AG20443 (cell line): ENCODE measurements at regions not wholly inside any gene's neighbourhood (a gene's known extent, or its start where the extent isn't known, plus 50 kb on each side); places are given as distances from the start of the nearest gene placed in this dataset.

Source experiments
- DNase-seq: peaks from one replicate; pipeline ENCODE4 v3.0.0; 2012; ENCODE audit warnings: low spot score, mixed read lengths

DNA sequence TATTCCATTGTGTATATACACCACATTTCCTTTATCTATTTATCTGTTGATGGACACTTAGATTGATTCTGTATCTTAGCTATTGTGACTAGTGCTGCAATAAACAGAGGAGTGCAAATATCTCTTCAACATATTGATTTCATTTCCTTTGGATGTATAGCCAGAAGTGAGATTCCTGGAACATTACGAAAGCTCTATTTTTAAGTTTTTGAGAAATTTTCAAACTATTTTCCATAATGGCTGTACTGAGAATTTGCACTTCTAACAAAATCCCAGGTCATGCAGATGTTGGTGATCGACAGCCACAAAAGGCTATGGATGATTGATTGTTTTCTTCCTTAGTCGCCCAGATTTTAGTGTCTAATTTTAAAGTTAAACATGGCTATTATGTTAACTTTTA lies 132.7 kb upstream of the MTAP start:
- no peak for DNase-seq

DNA sequence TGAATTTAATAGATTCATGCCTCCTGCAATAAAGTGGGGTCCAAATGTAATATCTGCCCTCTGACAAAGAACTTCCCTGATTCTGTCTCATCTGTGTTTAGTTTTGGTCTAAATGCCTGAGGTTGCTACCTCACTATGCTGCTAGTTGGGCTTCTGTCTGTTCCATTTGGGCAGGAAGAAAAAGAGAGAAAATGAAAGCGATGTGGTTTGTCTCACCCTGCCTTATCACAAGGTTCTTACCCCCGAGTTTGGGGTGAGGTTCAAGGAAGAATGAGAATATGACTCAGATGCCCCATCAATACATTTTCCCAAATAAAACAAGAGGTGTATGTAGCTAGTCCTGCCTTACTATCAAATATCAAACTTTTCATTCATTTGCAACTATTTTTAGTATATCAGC lies 132.1 kb upstream of the MTAP start:
- DNase-seq: no peak

DNA sequence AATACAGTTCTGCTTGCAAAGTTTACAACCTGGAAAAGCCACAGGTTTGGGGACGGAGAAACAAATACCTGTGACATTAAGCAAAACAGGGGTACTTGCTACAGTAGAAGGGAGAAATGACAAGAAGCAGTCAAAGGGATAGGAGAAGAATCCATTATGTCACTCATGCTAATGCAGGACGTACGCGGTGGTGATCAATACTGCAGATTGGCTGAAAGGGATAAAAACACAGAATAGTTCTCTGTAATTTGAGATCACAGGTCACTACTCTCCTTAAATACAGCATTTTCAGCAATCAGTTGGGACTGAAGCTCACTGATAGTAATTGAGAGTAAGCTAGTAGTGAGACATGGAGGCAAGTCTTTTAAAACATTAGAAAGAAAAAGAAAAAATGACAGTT lies 130.3 kb upstream of the MTAP start:
- no peak for DNase-seq

DNA sequence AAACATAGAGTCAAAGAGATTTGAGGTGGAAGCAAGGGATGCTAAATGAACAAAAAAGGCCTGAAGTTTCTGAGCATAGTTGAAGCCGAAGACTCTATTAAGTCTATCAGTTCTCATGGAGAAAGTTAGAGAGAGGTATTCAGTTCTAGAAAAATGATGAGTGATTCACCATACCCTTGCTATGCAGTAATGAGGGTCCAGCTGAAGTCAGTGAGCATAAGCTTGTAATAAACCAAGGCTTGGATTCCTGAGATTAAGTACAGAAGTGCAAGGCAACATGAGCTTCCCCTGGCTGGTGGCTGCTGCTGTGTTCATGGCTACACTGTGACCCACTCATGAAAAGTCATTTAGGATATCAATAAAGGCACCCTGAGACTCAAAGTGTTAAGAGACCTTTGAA lies 129.7 kb upstream of the MTAP start:
- DNase-seq: no peak

DNA sequence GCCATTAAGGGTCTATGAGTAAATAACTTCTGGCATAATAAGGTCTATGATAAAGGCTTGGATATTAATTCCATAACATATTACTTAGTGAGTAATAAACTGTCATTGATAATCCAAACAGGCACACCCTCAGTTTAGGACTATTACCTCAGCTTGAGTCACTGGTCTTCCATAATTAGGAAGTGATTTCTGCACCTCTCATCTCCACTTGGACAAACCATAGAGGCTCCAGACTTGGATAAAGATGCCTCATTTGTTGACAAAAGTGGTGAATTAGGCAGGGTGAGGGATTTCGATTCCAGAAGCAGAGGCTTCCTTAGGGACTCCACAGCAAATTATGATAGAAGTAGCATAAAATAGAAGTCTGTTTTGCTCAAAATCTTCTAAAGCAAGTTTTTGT lies 127.5 kb upstream of the MTAP start:
- peak; percentile 24 for DNase-seq

DNA sequence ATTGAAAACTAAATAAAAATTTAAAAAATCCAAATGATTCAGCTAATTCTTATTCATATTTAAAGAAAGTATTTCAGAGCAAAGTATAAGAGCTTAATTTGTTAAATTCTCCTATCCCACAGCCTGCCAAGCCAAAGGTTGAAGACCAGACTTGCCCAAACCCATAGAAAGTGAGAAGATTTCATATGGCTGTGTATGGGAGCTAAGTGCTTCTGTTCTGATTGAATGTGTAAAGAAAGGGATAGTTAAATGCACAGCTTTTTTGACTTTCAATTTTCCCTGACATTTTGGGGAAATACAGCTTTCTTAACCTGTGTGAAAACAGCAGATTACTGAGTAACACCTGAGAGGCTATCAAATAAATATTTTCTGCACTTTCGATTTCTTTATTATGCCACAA lies 125.0 kb upstream of the MTAP start:
- no peak for DNase-seq

DNA sequence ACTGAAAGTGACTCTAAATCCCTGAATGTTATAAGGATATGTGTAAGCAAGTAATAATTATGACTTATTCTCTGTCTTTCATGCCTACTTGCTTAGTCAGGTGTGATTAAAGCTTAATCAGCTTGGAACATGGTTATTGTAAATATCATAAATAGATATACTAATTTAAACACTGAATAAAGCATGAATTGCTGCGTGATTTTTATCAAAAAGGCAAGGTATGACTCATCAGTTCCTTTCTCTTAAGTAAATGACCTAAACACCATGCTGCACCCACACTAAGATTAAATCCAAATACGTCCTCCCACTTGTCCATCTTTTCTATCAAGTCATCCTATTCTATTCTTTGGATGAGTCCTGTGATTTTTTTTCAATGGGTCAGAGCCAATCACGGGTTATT lies 124.6 kb upstream of the MTAP start:
- DNase-seq: no peak

DNA sequence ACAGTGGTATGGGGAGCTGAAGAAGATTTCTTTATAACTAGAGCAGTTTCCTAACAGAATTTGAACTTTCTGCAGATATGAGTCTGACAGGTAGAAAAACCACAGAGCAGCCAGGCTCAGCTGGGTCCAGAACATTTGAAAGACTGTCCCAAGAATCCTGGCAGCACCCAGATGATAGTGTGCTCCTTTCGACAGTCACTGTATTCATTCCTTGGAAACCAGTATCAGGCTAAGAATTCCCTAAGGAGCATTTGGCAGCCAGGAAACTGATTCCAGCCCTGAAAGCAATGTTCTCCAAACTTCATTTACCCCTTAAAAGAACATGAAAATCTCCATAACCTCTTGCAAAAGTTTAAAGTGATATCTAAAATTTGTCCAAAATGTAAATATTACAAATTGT lies 123.0 kb upstream of the MTAP start:
- no peak for DNase-seq

DNA sequence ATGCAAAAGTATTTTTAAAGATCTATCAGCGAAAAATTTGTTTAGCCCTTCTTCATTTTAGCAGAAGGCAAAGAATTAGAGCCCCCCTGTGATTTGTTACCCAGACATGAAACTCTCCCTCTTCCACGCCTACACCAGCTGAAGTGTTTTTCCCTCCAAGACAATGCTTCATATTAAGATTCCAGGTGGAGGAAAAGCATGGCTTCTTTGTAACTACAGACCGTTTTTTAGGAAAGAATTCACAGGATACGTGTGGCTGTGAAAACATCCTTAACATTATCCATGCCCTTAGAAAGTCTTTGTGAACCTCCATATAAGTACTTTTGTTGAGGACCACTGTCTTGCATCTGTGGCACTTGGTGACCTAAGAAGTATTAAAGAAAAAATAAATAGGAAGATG lies 121.8 kb upstream of the MTAP start:
- no peak for DNase-seq

DNA sequence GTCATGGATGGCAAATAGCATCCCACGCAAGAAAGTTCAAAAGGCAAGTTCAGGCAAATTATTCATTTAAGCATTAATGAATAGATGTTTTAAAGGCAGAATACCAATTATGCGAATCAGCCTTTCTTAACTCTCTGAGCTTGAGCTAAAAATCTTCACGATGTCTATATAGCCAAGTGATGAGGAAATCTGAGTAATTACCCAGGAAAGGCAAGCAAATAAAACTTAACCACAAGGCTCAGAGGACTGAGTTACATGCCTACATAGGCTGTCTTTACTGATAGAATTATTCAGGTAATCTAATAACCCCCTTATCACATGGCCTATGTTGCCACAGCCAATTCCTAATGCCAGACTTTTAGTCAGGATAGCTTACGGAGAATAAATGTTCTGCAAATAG lies 120.8 kb upstream of the MTAP start:
- no peak for DNase-seq

DNA sequence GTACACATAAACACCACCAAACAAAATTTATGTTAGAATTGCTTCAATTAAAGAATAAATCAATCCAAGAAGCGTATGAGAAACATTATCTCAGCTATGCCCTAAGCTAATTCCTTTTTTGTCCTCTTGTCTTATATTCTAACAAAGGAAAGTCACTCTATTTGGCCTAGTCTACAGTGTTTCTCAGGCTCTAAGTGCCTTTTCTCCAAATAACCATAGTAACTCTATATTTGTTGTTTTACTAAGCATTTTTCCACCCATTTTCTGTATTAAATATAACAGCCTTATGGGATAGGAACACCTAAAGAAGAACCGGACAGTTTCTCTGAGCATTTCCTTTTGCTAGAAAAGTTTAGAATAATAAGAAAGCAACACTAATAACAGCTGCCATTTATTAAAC lies 120.1 kb upstream of the MTAP start:
- DNase-seq: no peak

DNA sequence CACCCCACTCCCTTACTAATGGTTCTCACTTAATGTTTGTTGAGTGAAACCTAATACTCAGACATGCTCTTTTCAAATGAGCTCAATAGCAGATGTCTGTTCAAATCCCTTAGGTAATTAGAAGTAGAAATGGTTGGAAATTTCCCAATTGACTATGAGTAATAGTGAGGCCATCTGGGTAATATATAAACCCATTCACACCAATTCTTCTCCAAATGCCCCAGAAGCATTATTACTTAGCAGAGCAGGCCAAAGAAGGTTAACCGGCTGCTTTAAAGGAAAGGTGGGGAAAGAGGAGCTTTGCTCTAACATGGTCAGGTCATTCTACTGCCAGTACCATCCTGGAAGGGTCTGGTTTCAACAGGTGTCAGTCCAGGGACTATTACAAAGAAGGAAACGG lies 119.5 kb upstream of the MTAP start:
- DNase-seq: no peak

DNA sequence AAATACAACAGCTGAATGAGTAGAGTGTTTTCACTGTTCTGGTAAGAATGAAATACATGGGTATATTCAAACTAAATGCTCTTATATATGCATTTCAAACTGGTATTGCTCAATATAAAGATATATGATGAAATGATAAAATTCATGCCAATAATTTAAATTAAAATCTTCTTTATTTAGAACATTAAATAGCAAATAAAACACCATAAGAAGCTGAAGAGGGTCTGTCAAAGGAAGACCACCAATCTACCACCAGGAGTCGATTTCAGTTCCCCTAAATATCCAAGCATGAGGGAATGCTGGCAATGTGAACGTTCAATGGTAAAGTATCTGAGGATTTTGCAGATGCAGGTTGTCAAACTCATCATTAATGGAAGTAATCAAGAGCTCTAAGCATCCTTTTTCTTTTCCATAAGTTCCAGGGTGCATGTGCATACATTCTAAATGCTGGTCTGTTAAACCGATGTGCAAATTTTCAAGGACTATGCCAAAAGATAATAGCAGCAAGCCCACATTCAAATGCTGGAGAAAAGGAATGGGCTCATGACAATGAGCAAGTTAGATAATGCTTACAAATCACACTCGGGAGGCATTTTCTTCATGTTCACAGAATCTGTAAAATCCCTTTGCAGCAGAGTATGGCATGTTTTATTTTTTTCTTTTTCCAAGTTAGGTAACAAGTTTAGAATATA lies 118.8 kb upstream of the MTAP start:
- no peak for DNase-seq

DNA sequence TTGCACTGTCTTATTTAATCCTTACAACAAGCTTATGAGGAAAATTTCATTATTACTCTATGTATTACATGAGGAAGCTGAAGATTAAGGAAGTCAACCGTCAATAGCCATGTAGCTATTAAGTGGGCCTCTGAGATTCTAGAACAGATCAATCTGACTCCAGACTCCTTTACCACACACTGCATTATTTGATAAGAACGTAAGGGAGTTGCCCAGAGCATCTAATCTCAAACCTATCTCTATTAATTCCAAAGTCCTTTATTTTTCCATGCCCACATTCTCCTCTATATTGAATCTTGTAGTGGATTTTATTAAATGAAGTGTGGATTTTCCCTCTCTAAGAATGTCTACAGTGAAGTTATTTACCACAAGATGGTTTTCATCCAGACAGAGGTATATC lies 118.2 kb upstream of the MTAP start:
- DNase-seq: no peak

DNA sequence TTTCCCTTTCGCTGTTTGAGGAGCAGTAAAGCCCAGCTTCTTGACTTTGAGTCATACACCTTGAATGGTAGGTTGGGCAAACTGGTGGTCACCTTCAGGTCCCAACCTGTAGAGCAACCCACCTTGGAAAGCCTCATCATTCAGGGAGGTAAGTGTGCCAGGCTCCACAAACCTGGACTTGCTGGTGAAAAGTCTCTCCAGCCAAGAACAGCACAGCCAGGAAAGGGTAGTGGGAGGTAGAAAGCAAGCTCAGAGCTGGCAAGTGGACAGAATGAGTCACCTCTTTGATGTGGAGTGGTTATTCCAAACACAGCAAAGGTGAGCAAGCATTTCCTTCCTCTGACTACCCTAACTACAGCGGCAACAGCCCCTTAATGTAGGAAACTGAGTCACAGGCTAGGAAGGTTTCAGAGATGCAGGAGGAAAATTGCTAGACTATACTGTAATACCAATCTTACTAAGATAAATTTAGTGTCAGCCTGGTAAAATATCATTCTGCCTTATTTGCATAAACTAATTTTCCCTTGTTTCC lies 117.5 kb upstream of the MTAP start:
- no peak for DNase-seq

DNA sequence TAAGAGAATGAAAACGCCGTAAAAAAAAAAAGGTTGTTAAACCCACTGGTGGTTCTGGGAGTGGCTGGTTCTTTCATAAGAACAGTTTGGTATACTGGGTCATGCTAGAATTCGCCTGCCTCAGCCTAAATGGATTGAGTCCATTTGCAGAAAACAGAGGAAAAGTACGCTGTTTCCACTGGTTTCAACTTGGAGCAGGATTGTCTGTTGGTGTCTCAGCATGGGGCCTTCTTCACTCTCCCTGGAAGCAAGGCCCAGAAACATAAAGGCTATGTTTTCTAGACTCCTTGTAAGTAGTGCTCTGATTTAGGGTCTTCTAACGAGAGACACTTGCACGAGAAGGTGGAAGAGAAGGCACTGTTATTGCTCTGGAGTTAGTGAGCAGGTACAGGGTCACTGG lies 116.9 kb upstream of the MTAP start:
- DNase-seq: no peak

DNA sequence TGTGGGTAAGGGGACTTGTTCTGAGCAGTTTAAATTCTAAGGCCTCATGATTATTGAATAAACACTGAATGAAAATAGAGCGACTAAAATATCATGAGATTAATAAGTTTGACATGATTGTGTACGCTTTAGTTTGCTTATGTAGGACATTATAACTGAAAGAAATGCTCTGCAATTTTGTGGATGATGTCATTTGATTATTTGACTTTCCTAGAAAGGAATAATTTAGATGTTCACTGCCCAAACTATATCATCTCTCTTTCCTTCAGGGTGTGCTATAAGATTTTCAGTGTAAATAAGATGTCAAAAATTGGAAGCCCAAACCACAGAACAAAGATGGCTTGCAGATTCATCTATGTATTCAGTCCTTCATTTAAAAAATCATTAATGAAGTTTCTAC lies 115.7 kb upstream of the MTAP start:
- DNase-seq: no peak

DNA sequence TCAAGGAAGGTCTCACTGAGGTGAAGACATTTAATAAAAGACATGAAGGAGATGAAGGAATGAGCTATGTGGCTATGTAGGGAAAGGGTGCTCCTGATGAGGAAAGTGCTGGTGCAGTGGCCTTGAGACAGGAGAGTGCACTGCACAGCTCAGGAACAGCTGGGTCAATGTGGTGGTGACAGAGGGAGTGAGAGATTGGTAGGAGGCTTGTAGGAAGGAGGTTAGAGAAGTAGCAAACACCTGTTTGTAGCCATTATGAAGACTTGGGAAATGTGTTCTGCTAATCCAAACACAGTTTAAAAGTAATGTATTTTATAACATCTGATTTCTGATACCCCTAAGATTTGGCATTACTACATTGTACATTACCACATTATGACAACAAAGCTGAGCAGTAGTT lies 115.1 kb upstream of the MTAP start:
- no peak for DNase-seq

DNA sequence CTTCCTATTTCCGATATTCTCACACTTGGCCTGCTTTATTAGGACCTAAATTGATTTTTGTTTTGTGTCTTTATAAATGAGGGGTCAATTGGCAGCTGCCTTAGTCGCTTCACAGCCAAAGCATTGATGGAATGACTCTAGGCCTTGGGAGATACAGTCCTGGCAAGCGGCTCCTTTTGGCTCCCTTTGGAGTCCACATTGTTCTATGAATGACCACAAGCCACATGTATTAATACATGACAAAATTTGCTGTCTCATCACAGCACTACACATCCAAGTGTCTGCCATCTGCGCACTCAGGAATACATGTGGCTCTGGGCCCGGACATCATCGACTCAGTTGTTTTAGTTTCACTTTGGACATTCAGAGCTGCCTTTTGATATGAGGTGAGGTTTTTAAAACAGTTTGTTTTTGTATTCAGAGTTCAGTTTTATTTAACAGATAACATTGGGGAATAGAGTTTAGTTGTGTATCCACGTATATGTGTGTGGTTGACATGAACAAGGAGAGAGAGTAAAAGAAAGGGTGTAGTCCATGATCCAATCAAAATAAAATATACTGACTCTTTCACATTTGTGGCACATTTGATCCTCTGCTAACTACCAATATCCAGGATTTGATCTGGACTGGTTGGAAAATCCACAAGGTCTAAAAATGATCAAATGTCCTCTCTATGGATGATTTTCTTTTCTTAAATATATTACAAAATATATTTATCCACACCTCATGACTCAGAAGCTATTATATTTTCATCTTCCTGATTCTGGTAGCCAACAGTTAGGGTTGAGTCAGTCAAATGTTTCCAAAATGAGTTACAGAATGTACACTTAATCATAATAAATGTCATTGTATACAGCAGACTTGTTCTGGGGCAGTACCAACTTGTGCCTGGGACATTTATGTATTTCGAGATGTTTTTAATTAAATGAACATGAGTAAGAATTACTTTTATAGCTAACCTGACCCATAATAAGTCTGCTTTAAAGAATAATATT lies 114.0 kb upstream of the MTAP start:
- peak; percentile 85 for DNase-seq

DNA sequence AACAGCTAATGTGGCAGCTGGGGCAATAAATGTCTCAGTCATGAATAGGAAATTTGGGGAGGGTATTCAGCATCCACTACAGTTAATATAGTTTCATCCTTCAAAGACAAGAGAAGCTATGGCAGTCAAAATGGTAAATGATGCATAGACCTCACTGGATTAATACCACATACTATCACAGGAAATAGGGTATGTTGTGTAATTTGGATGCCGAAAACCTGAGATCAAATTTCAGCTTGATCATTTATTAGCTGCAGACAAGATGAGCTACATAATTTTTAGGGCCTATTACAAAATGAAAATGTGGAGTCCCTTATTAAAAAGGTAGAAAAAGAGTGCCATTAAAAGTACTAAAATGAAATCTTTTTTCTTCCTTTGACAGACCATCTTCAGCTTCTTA lies 112.6 kb upstream of the MTAP start:
- no peak for DNase-seq

DNA sequence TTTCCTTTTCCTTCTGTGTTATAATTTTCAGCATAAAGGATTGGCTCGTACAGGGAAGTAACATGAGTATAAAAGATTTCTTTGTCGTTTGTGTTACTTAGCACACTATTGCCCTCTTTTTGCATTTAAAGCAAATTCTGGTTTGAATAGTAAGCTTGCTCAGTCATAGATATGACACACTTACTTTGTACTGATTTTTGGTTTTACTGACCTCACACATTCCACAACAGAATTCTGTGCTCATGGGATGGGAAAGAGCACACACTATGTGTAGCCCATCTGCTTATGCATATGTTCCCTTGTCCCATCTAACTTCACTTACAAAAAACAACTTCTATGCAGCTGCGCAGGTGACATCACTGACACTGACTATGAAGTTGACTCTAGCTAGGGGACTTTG lies 111.9 kb upstream of the MTAP start:
- DNase-seq: peak; percentile 28

DNA sequence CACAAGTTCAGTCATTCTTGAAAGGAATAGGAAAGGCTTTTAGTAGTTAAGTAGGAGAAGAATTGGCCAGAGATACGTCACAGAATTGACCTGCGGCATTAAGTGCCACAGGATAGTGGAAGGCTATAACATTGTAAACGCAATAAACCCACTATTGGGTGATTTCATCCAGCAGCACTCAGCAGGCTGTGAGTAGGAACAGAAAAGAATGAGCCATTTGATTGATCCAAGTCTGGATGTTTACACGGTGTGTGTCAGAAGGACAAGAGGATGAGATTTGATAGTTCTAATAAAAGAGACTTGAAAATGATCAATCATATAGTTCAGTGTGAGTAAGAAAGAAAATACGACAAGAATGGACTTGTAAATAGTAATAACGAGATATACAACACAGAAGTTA lies 110.0 kb upstream of the MTAP start:
- DNase-seq: no peak

DNA sequence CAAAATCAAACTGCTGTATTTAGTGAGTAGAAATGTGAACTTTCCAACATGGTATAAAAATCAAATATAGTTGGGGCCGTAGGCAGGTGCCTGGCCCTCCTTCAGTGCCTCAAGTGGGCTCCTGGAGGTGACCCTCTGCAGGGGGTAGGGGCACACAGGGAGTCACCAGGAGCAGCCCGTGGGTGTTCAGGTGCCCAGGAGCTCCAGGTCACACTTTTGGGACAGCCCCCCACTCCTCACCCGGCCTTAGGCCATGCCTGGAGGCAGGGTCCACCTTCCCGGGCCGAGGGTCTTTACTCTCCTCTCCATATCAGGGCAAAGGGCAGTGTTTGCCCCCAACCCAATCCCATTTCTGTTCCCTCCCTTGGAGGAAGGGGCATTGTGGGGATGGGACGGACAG lies 108.0 kb upstream of the MTAP start:
- DNase-seq: no peak
